B cell (primary cell): ENCODE measurements at regions not wholly inside any gene's neighbourhood (a gene's known extent, or its start where the extent isn't known, plus 50 kb on each side); places are given as distances from the start of the nearest gene placed in this dataset.

ENCODE experiments used
- ATAC-seq: fragments of 200-7000 bp; cut with Tn5 transposase; one replicate; pipeline ENCODE4 v1.10.0; 2021; ENCODE audit warnings: low read depth, mild to moderate bottlenecking, moderate number of reproducible peaks, moderate library complexity
- CTCF ChIA-PET: fragments of 350-600 bp; sonication (Branson Sonifier 250); formaldehyde crosslinking; loops from one replicate; lab custom pipeline; 2021; ENCODE audit warnings: antibody characterized with exemption, inconsistent platforms; lab: Charles Lee
- POLR2A ChIA-PET: fragments of 350-600 bp; sonication (Branson Sonifier 250); formaldehyde crosslinking; loops from one replicate; lab custom pipeline; 2021; ENCODE audit warnings: antibody characterized with exemption; lab: Charles Lee
- DNase-seq: peaks from one replicate; pipeline ENCODE4 v3.0.0; 2013
- H2AFZ ChIP-seq: 2 replicates; pipeline ENCODE4 v1.6.1; 2012; ENCODE audit warnings: mild to moderate bottlenecking, low read depth, low read length; ENCODE audit not compliant: insufficient read depth, poor library complexity, severe bottlenecking
- H3K27ac ChIP-seq, 2 donors: 1 replicate in 1 of 2; 2 replicates in 1 of 2; pipeline ENCODE4 v1.5.1; 2012 to 2013; ENCODE audit warnings: low read length in 2 of 2, mild to moderate bottlenecking in 2 of 2, moderate library complexity in 1 of 2
- H3K27me3 ChIP-seq, 4 experiments: fragments of 200-600 bp in 1 of 4; sonication (generic) in 1 of 4; replicated peaks in 1 of 4; 1 replicate in 2 of 4; 2 replicates in 2 of 4; pipeline versions ENCODE4 v1.6.1 to v1.7.0; 2013 to 2016; ENCODE audit warnings: low read length in 3 of 4, mild to moderate bottlenecking in 2 of 4, mixed read lengths in 1 of 4, moderate library complexity in 1 of 4; ENCODE audit not compliant: insufficient read depth in 4 of 4, control insufficient read depth in 3 of 4; ENCODE audit errors: control extremely low read depth in 1 of 4
- H3K36me3 ChIP-seq, 2 experiments: replicated peaks in 1 of 2; 1 replicate in 1 of 2; 2 replicates in 1 of 2; pipeline versions ENCODE4 v1.6.1 to v1.7.1; 2013; ENCODE audit warnings: low read length in 1 of 2; ENCODE audit not compliant: insufficient read depth in 2 of 2, control insufficient read depth in 1 of 2; ENCODE audit errors: control extremely low read depth in 1 of 2, extremely low read depth in 1 of 2
- H3K4me1 ChIP-seq, 2 donors: fragments of 200-600 bp in 1 of 2; sonication (generic) in 1 of 2; 1 replicate in 1 of 2; 2 replicates in 1 of 2; pipeline versions ENCODE4 v1.5.1 to v1.6.1; 2013 to 2017; ENCODE audit warnings: low read length in 2 of 2; ENCODE audit not compliant: control insufficient read depth in 2 of 2, insufficient read depth in 2 of 2
- H3K4me2 ChIP-seq: replicated peaks from 2 replicates; pipeline ENCODE3; 2012; ENCODE audit warnings: mild to moderate bottlenecking, low read depth, low read length; ENCODE audit not compliant: poor library complexity, severe bottlenecking
- H3K4me3 ChIP-seq, 5 experiments: fragments of 200-600 bp in 1 of 5; sonication (generic) in 1 of 5; 1 replicate in 3 of 5; 2 replicates in 2 of 5; pipeline versions ENCODE4 v1.5.1 to v1.7.0; 2011 to 2016; ENCODE audit warnings: low read length in 4 of 5, mild to moderate bottlenecking in 4 of 5, low read depth in 2 of 5, control low read depth in 1 of 5, moderate library complexity in 1 of 5; ENCODE audit not compliant: insufficient read depth in 1 of 5; ENCODE audit errors: control extremely low read depth in 1 of 5, extremely low read depth in 1 of 5
- H3K79me2 ChIP-seq: fragments of 200-600 bp; sonication (generic); one replicate; pipeline ENCODE4 v1.6.0; 2016; ENCODE audit warnings: low read length; ENCODE audit not compliant: control insufficient read depth, insufficient read depth
- H3K9ac ChIP-seq: fragments of 200-600 bp; sonication (generic); 2 replicates; pipeline ENCODE4 v1.6.1; 2017; ENCODE audit warnings: mild to moderate bottlenecking, low read length, moderate library complexity
- H3K9me3 ChIP-seq, 3 donors: one replicate each; pipeline versions ENCODE4 v1.6.1 to v1.7.1; 2013; ENCODE audit warnings: low read length in 2 of 3; ENCODE audit not compliant: control insufficient read depth in 2 of 3, insufficient read depth in 1 of 3; ENCODE audit errors: control extremely low read depth in 1 of 3
- H4K20me1 ChIP-seq: 2 replicates; pipeline ENCODE4 v1.6.0; 2012; ENCODE audit warnings: mild to moderate bottlenecking, low read length; ENCODE audit not compliant: insufficient read depth, control insufficient read depth, poor library complexity, severe bottlenecking
- H3K27ac Mint-ChIP-seq: one replicate; pipeline ENCODE4 v1.8.0; 2021; ENCODE audit warnings: mixed read lengths
- H3K27me3 Mint-ChIP-seq: one replicate; pipeline ENCODE4 v1.8.0; 2021; ENCODE audit warnings: mixed read lengths
- H3K4me1 Mint-ChIP-seq: one replicate; pipeline ENCODE4 v1.8.0; 2021; ENCODE audit warnings: mixed read lengths
- H3K4me3 Mint-ChIP-seq: one replicate; pipeline ENCODE4 v1.8.0; 2021; ENCODE audit warnings: mixed read lengths
- H3K9me3 Mint-ChIP-seq: one replicate; pipeline ENCODE4 v1.8.0; 2022; ENCODE audit warnings: mixed read lengths; ENCODE audit not compliant: insufficient read depth
- EZH2 ChIP-seq: IDR thresholded peaks from 2 replicates; pipeline ENCODE4 v1.6.1; 2012; ENCODE audit warnings: borderline replicate concordance, low read depth, mild to moderate bottlenecking, moderate library complexity, low read length; ENCODE audit not compliant: insufficient read depth, poor library complexity, severe bottlenecking
- WGBS: methylation state at CpG from one replicate; pipeline ENCODE4 v1.1.5; 2013; ENCODE audit warnings: missing lambda C conversion rate; ENCODE audit not compliant: insufficient coverage; 5-methylcytosine and 5-hydroxymethylcytosine counted together
- intact Hi-C: fragments of 100-400 bp; cut with micrococcal nuclease; formaldehyde crosslinking; loops from one replicate; pipeline ENCODE4 v1.10.0; 2022
- TF ChIP-seq, protein P1 (sequence below): fragments of 200-600 bp; IDR thresholded peaks from one replicate; pipeline ENCODE4 v1.8.0; 2022; ENCODE audit warnings: antibody characterized with exemption, mild to moderate bottlenecking

DNA sequence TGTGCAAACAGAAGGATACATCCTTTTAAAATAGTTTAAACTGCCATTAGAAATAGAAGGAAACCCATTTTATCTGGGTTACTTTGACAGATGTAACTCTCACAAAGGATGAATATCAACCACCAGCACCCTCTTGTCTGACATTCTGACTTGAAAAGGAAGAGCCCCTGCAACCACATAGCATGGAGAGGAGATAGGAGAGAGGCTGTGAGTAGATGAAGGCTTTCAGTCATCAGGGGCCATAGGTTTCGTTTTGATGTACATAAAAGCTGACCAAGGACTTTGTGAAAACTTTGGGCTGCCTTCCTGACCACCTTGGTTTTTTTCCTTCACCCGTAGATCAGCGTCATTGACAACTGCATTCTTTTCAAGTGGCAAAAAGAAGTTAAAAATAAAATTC lies 211.6 kb upstream of the PRPS1L1 start:
- no peak for ATAC-seq
- no peaks in the 10 kb centered on the region for H3K9me3 ChIP-seq
- no CpG with 5 or more reads among the region's 3 CpGs for WGBS
- H3K27ac Mint-ChIP-seq: no peak overlapping the region
- no peak overlapping the region for H3K4me2 ChIP-seq
- H2AFZ ChIP-seq: no peak overlapping the region
- H3K36me3 ChIP-seq: no peaks in the 10 kb centered on the region
- H3K9ac ChIP-seq: no peak overlapping the region
- H3K79me2 ChIP-seq: no peaks in the 10 kb centered on the region
- H3K27me3 ChIP-seq: no peaks in the 10 kb centered on the region
- H3K27me3 Mint-ChIP-seq: no peaks in the 10 kb centered on the region
- DNase-seq: no peak
- TF ChIP-seq, protein P1, sequence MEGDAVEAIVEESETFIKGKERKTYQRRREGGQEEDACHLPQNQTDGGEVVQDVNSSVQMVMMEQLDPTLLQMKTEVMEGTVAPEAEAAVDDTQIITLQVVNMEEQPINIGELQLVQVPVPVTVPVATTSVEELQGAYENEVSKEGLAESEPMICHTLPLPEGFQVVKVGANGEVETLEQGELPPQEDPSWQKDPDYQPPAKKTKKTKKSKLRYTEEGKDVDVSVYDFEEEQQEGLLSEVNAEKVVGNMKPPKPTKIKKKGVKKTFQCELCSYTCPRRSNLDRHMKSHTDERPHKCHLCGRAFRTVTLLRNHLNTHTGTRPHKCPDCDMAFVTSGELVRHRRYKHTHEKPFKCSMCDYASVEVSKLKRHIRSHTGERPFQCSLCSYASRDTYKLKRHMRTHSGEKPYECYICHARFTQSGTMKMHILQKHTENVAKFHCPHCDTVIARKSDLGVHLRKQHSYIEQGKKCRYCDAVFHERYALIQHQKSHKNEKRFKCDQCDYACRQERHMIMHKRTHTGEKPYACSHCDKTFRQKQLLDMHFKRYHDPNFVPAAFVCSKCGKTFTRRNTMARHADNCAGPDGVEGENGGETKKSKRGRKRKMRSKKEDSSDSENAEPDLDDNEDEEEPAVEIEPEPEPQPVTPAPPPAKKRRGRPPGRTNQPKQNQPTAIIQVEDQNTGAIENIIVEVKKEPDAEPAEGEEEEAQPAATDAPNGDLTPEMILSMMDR: no peak
- no peak for TF ChIP-seq EZH2
- H3K4me1 ChIP-seq: no peaks in the 10 kb centered on the region
- POLR2A ChIA-PET: no interaction called here
- CTCF ChIA-PET: no interaction called here
- no peaks in the 10 kb centered on the region for H4K20me1 ChIP-seq
- intact Hi-C loops: no loop called here
- no peak overlapping the region for H3K27ac ChIP-seq
- no peak overlapping the region for H3K4me3 ChIP-seq
- H3K4me1 Mint-ChIP-seq: no peaks in the 10 kb centered on the region
- no peaks in the 10 kb centered on the region for H3K9me3 Mint-ChIP-seq
- H3K4me3 Mint-ChIP-seq: no peak overlapping the region

DNA sequence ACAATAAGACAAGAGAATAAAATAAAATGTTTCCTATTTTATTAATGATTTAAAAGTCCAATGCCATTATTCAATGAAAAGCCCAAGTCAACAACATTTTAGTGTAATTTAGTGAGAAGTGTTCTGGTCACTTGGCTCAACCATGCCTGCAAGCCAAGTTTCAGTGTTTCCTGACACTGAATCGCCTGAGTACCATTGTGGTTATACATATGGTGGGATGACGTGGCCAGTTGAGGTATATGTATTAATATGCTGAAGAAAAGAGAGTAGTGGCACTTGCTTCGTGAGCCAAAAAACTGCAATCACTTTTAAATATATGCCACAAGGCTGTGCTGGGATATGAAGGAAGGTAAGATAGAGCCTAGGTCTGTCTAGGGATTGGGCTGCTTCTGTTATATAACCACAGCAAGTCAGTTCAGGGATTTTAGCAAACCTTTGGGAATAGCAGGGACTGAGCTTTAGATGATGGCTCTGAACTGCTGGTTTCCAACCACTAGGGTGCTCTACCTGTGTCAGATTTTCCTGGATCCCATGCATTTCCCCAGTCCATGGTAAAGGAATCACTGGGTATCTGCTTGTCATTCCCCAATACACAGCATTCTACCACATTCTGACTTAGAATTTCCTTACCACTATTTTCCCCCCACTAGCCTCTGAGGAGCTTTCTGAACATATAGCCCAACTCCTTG lies 214.0 kb upstream of the PRPS1L1 start:
- Histone ChIP-seq H3K27me3 (no peaks in the 10 kb centered on the region), H3K9me3 (peaks cover 0 to 3% (median 0%) of the 10 kb centered on the region in 3 donors), H3K4me3 (no peak overlapping the region), H2AFZ (no peak overlapping the region), H3K4me1 (no peaks in the 10 kb centered on the region), H3K27ac (no peak overlapping the region), H3K79me2 (no peaks in the 10 kb centered on the region), H4K20me1 (no peaks in the 10 kb centered on the region), H3K9ac (no peak overlapping the region), H3K4me2 (no peak overlapping the region), H3K36me3 (no peaks in the 10 kb centered on the region)
- Mint-ChIP-seq H3K4me1 (no peaks in the 10 kb centered on the region), H3K9me3 (peaks cover 2% of the 10 kb centered on the region), H3K4me3 (no peak overlapping the region), H3K27ac (no peak overlapping the region), H3K27me3 (no peaks in the 10 kb centered on the region)
- no peak for TF ChIP-seq EZH2
- TF ChIP-seq, protein P1: no peak
- ChIA-PET POLR2A (no interaction called here), CTCF (no interaction called here)
- no peak for ATAC-seq
- intact Hi-C loops: no loop called here
- DNase-seq: no peak
- no CpG with 5 or more reads among the region's 3 CpGs for WGBS
